EH (cell line): ENCODE measurements at regions not wholly inside any gene's neighbourhood (a gene's known extent, or its start where the extent isn't known, plus 50 kb on each side); places are given as distances from the start of the nearest gene placed in this dataset.

Experiments used
- DNase-seq: peaks from one replicate; pipeline ENCODE4 v3.0.0-alpha.2; 2015; ENCODE audit warnings: low read depth

DNA sequence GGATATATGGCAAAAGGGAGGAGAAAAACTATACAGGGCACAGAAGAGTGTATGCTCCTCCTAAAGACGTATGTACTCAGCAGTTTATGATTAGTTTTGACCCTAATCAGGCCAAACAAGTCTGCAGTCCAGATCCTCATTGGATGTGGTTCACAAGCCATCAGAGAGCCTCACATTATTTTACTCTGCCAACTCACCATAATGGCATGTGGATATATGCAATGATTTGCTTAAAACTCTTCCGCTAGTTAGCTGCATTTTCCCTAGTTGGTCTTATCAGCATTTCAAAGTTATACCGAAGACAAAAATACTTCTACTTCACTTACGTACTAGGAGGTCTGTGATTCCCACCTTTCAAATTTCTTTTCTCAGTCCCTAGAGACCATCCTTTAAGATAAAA, 198.4 kb downstream of the CMPK2 start:
- DNase-seq, result no peak

- DNase-seq, result no peak
Measured at GRCh38 chr2:6671913-6672312, 193.8 kb downstream of the CMPK2 start.

- no peak for DNase-seq
Measured at GRCh38 chr2:6674381-6674780, 191.3 kb downstream of the CMPK2 start.

DNA sequence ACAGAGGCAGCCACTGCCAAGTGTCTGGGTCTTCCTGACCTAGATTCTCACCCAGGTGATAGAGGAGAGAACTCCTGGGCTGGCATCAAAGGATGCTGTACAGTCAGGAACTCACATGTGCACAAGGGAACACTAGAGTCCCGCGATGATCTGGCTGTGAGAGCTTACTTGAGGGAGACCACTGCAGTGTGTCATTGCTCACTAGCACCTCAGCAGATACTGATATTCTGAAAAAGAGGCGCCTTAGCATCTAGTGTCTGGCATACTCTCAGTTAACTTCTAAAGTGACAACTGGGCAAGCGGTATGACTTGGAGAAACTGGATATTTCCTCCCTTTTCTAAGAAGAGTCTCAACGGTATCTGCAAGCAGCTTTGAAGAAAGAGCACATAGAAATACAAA, 189.9 kb downstream of the CMPK2 start:
- no peak for DNase-seq

DNA sequence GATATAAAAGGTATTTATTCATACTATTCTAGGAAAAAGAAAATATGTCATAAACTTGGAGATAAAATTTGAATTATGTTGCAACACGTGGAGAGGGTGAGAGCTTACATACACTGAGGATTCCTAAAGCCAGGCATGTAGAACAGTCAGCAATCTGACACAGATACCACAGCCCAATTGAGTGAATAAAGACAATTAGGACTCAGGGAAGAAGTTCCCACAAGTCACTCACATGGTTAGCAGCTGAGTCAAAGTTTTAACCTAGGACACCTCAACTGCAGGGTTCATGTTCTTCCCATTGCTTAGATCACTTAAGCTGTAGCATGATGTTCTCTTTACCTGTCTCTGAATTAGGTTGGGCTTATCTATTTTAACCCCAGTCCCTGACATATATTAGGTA, 189.5 kb downstream of the CMPK2 start:
- no peak for DNase-seq

- DNase-seq, result no peak
Measured at GRCh38 chr2:6676776-6677175, 188.9 kb downstream of the CMPK2 start.

- no peak for DNase-seq
Measured at GRCh38 chr2:6679471-6679870, 186.2 kb downstream of the CMPK2 start.

- DNase-seq, result no peak
Measured at GRCh38 chr2:6683516-6683915, 182.2 kb downstream of the CMPK2 start.

- no peak for DNase-seq
Measured at GRCh38 chr2:6685447-6685846, 180.3 kb downstream of the CMPK2 start.

DNA sequence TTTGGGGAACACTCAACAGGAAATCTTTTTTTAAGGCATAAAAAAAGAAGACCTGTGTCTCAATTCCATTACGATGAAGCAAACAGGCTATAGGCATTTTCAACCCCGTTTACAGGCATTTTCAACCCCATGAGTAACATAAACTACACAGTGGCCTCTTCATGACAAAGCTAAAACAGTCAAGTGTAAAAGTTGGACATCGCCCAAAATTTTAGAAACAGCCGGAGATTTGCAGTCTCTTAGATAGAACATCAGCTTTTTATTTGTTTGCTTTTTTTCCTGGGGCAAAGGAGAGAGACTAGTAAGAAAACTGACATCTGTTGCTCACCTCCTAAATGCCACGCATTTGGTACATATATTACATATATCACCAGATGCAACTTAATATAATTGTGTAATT, 173.7 kb downstream of the CMPK2 start:
- DNase-seq, result no peak

- DNase-seq, result no peak
Measured at GRCh38 chr2:6692819-6693218, 172.9 kb downstream of the CMPK2 start.

GRCh38 chr2:6694555-6694954, 171.2 kb downstream of the CMPK2 start:
- no peak for DNase-seq

- DNase-seq, result no peak
Measured at GRCh38 chr2:6700335-6700734, 165.4 kb downstream of the CMPK2 start.

- DNase-seq, result no peak
Measured at GRCh38 chr2:6704077-6704476, 161.6 kb downstream of the CMPK2 start.

- DNase-seq, result no peak
Measured at GRCh38 chr2:6721395-6721794, 144.3 kb downstream of the CMPK2 start.

GRCh38 chr2:6722574-6722973, 143.1 kb downstream of the CMPK2 start:
- DNase-seq, result no peak

- no peak for DNase-seq
Measured at GRCh38 chr2:6723865-6724604, 141.7 kb downstream of the CMPK2 start.

DNA sequence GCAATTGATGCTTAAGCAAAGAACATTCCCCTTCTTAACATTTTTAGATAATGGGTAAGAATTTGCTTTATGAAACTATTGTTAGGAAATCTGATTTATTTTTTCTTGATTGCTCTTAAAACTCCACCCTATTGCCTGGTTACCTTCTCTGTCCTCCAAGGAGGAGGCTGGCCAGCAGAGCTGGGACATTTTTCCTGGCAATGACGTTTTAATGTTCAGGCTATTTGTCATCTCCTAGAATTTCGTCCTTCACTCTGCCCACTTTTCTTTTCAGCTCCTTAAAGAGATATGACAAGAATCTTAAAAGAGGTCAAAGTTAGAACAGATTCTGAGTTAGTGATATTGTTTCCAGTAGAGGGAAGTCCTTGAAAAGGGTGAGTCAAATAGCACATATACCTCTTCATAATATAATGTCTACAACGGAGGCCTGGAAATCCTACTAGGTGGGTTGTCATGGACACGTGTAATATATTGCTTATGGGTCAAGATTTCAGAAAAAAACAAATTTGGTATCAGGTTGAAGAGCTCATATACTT, 141.0 kb downstream of the CMPK2 start:
- peak; percentile 25 for DNase-seq

DNA sequence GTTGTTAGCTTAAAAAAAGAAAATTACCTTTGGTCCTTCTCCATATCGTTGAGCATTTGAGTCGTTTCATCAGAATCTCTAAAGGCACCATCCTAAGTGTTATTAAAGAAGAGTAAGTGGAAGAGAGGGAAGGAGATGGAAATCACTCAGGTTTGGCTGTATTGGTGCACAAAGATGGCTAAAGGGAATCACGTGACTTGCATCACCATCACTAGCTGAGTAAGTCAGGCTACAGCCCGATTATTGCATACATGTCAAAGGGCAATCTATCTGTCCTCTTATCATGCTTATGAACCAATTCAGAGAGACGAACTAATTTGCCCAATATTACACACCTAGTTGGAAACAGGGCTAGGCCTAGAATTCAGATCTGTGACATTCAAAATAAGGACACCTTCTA, 137.6 kb downstream of the CMPK2 start:
- DNase-seq, result no peak

- no peak for DNase-seq
Measured at GRCh38 chr2:6730003-6730402, 135.7 kb downstream of the CMPK2 start.

DNA sequence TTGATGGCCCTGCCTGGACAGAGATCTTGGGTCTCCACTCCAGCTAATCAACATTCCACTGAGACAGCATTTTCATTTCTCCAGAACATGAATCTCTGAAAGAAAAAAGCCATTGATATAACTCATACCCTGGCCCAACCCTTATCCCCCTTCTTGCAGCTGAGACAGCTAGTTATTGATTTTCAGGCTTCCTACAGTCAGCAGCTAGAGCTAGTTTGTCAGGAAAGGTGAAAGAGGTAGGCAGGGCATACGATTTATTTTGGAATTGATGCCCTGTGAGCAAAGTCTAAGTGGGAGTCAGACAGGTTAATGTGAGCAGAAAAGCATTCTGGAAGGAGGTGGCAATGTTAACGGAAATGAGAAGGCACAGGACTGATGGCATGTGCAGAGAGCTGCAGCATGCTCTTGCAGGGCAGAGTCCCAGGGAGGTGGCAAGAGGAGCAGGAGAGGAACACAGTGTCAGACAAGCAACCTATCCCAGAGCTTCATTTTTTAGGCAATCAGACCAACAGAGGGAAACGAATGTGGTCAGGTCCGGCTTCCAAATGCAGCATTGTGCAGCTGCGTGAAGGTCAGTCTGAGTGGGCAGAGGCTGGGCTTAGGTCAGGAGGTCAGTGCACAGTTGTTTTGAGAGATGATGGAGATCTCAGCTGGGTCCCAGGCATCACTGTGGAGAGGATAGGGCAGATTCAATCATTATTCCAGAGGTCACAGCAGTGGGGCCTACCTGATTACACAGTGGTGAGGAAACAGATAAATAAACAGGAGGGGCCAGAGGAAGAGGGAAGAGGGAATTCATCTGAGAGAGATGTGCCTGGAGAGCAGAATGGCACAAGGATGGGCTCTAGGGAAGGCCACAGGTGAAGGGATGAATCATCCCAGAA, 134.8 kb downstream of the CMPK2 start:
- no peak for DNase-seq

- DNase-seq, result no peak
Measured at GRCh38 chr2:6739547-6739946, 126.2 kb downstream of the CMPK2 start.

DNA sequence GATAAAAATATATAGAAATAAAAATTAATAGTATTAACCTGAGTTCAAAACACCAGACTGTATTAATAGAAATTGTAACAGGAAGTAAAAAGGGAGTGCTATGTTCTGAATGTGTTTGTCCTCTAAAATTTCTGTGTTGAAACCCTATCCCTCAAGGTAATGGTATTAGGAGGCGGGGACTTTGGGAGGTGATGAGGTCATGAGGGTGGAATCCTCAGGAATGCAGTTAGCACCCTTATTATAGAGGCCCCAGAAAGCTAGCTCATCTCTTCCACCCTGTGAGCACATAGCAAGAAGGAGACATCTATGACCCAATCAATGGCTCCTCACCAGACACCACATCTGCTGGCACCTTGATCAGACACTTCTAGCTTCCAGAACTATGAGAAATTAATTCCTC, 124.5 kb downstream of the CMPK2 start:
- DNase-seq, result no peak
